Dendritic cell treated with granulocyte-macrophage colony-stimulating factor and Interleukin-4, amounts not matched to agents 40 ng/mL and 50 ng/mL, for 4 days (primary cell): ENCODE measurements at regions not wholly inside any gene's neighbourhood (a gene's known extent, or its start where the extent isn't known, plus 50 kb on each side); places are given as distances from the start of the nearest gene placed in this dataset.

ENCODE experiments used
- H3K27ac Mint-ChIP-seq: one replicate; pipeline ENCODE4 v1.8.0; 2022; ENCODE audit warnings: mild to moderate bottlenecking, mixed read lengths
- H3K27me3 Mint-ChIP-seq: one replicate; pipeline ENCODE4 v1.8.0; 2022; ENCODE audit warnings: mild to moderate bottlenecking, mixed read lengths
- H3K36me3 Mint-ChIP-seq: one replicate; pipeline ENCODE4 v1.8.0; 2022; ENCODE audit warnings: low read depth, mixed read lengths
- H3K4me1 Mint-ChIP-seq: one replicate; pipeline ENCODE4 v1.8.0; 2022; ENCODE audit warnings: low read depth, mixed read lengths
- H3K4me3 Mint-ChIP-seq: one replicate; pipeline ENCODE4 v1.8.0; 2022; ENCODE audit warnings: mild to moderate bottlenecking, moderate library complexity, mixed read lengths
- H3K9me3 Mint-ChIP-seq: one replicate; pipeline ENCODE4 v1.8.0; 2022; ENCODE audit warnings: mixed read lengths
- intact Hi-C: fragments of 100-400 bp; cut with micrococcal nuclease; formaldehyde crosslinking; loops from one replicate; pipeline ENCODE4 v1.15.0; 2022

DNA sequence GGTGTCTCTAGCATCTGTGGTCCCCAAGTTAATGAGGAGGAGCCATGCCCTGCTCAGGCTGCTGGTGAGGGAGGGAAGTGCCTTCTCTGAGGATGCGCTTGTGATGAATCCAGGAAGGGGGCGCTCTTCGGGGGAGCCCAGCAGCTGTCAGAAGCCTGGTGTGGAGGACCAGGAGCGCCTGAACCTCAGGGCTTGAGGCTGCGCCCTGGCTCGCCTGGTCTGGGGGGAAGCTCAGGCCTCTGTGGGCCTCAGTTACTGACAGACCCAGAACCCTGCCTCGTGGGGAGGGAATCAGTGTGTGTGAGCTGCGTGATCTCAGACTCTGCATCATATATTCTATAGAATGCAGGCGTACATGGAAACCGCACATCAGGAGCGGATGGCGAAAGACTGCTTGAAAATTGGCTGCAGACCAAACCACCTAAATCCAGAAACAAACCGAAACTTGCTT lies 126.1 kb downstream of the SEC14L1 start:
- Mint-ChIP-seq H3K36me3 (peaks cover 32% of the 10 kb centered on the region), H3K27ac (peak overlapping the region; percentile 16), H3K27me3 (peaks cover 11% of the 10 kb centered on the region), H3K4me3 (no peak overlapping the region), H3K9me3 (no peaks in the 10 kb centered on the region), H3K4me1 (peaks cover 49% of the 10 kb centered on the region)
- intact Hi-C loops, result no loop called here

DNA sequence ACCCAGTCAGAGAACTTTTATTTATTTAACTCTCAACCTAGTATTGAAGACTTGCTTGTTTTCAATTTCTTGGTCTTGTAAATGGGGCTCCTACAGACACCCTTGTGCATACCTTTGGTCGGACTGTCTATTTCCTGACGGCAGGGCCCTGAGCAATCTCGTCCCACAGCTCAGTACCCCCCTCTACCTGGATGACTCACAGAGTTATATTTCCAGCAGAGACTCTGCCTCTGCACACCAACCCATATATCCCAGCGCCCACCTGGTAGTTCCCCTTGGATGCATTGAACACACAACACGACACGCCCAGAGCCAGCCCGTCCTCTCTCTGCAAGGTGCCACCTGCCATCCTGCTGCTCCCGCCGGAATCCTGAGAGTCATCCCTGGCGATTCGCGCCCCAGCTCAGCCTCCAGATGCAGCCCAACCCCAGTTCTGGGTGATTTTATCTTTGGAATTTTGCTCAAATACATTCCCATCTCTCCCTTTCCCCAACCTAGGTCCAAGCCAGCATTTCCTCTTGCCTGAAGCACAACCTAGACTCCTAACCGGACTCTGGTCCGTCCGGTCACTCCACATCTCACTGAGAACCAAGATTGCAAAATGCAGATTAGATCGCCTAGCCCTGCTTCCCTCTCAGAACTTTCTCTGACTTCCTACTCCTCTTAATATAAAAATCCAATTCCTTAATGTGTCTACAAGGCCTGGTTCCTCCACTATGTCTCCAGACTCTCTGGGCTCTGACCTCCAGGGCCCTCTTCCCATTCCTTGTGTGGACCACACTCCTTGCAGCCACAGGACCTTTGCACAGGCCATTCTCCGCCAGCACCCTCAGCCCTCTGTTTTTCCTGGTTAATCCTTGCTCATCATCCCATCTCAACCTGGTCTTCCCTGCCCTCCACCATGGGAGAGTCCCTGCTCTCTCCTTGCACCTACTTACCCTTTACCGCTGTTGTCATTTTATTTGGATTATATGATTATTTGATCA lies 129.2 kb downstream of the SEC14L1 start:
- Mint-ChIP-seq H3K4me3 (peak overlapping the region; percentile 8), H3K36me3 (peaks cover 50% of the 10 kb centered on the region), H3K27me3 (peaks cover 10% of the 10 kb centered on the region), H3K4me1 (peaks cover 71% of the 10 kb centered on the region), H3K27ac (no peak overlapping the region), H3K9me3 (no peaks in the 10 kb centered on the region)
- intact Hi-C loops, result no loop called here

GRCh38 chr17:77271411-77271810 lies 130.6 kb downstream of the SEC14L1 start:
- Mint-ChIP-seq H3K36me3 (peaks cover 43% of the 10 kb centered on the region), H3K4me3 (peak overlapping the region; percentile 89), H3K4me1 (peaks cover 73% of the 10 kb centered on the region), H3K27ac (no peak overlapping the region), H3K27me3 (no peaks in the 10 kb centered on the region), H3K9me3 (no peaks in the 10 kb centered on the region)
- intact Hi-C loops, result no loop called here

GRCh38 chr17:77273397-77274085 lies 132.8 kb downstream of the SEC14L1 start:
- Mint-ChIP-seq H3K4me3 (peak overlapping the region; percentile 89), H3K4me1 (peaks cover 80% of the 10 kb centered on the region), H3K36me3 (peaks cover 43% of the 10 kb centered on the region), H3K27me3 (no peaks in the 10 kb centered on the region), H3K27ac (peak overlapping the region; percentile 87), H3K9me3 (no peaks in the 10 kb centered on the region)
- intact Hi-C loops, result no loop called here

- peaks cover 42% of the 10 kb centered on the region for H3K36me3 Mint-ChIP-seq
- H3K27me3 Mint-ChIP-seq, result no peaks in the 10 kb centered on the region
- intact Hi-C loops, result no loop called here
- peaks cover 83% of the 10 kb centered on the region for H3K4me1 Mint-ChIP-seq
- peak overlapping the region; percentile 87 for H3K27ac Mint-ChIP-seq
- H3K4me3 Mint-ChIP-seq, result peak overlapping the region; percentile 89
- H3K9me3 Mint-ChIP-seq, result no peaks in the 10 kb centered on the region
These were observed 133.5 kb downstream of the SEC14L1 start for GRCh38 chr17:77274096-77274845.

- peaks cover 8% of the 10 kb centered on the region for H3K36me3 Mint-ChIP-seq
- intact Hi-C loops, result loop anchor here (5.0 kb wide), 1 partner anchor 38 kb away; a partner anchor contains a TSS
- H3K4me1 Mint-ChIP-seq, result peaks cover 80% of the 10 kb centered on the region
- no peaks in the 10 kb centered on the region for H3K27me3 Mint-ChIP-seq
- H3K9me3 Mint-ChIP-seq, result no peaks in the 10 kb centered on the region
- H3K27ac Mint-ChIP-seq, result peak overlapping the region; percentile 80
- peak overlapping the region; percentile 79 for H3K4me3 Mint-ChIP-seq
These were observed 138.9 kb downstream of the SEC14L1 start for GRCh38 chr17:77279448-77280303.

DNA sequence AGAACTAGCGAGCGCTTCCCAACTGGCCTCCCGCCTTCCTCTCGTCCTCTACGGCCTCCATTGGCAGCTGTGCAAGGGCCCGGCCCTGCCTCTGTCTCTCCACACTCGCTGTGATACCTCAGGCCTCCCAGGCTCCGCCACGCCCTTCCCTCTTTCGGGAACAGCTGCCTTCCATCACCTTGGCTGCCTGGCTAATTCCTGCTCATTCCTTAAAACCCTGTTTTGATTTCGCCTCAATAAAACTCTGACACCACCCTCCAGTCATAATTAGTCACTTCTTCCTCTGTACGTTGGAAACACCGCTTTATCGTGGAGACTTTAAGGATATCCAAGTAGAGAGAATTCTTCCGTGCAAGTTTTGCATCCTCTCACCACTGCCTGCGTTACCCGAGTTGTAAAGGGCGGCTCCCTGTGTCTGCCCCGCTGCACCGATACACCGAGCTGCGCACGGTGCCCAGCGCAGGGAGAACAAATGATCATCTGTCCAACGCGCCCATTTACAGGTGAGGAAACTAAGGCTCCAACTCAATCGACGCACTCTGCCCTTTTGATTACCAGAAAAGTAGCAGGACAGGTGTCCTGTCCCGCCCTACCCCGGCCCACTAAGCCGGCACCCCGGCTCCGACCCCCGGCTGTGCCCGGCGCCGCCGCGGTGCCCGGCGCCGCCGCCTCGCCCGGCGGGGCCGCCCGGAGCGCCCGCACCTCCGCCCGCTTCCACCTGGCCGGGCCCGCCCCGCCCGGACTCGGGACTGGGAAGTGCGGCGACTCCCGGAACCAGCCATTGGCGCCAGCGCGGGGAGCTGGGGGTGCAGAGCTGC lies 139.7 kb downstream of the SEC14L1 start:
- peak overlapping the region; percentile 79 for H3K4me3 Mint-ChIP-seq
- intact Hi-C loops, result loop anchor here (5.0 kb wide), 1 partner anchor 37 kb away; a partner anchor contains a TSS

DNA sequence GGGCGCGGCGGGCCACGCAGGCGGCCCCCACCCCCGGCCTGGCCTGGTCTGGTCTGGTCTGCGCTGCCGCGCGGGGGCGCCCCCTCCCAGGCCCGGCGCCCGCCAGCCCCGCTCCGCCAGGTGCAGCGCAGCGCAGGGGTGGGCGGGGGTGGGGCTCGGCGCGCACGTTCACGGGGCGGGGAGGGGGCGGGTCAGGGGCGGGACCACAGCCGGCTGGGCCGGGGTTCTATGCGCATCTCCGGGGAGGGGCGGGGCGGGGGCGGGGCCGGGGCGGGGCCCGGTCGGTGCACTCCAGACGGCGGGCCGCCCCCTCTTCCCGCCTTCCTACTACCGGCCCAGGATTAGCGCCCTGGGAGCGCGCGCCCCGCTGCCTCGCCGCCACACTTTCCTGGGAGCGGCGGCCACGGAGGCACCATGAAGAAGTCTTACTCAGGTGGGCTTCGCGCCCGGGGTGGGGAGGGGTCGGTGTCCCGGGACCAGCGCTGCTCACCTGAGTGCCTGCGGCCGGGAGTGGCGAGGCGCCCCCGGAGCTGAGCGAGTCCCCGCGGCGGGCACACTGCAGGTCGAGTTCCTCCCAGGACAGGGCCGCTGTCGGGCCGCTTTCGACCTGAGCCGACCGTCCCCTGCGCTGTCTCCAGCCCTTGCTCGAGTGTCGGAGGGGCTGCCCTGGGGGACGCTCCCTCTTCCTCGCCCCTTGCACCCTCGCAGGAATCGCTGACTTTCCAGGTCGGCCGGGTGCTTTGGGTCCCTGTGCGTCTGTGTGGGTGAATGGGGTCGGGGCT lies 140.5 kb downstream of the SEC14L1 start:
- peaks cover 81% of the 10 kb centered on the region for H3K4me1 Mint-ChIP-seq
- H3K36me3 Mint-ChIP-seq, result peaks cover 8% of the 10 kb centered on the region
- peak overlapping the region; percentile 76 for H3K27ac Mint-ChIP-seq
- H3K27me3 Mint-ChIP-seq, result no peaks in the 10 kb centered on the region
- H3K9me3 Mint-ChIP-seq, result no peaks in the 10 kb centered on the region
- intact Hi-C loops, result loop anchor here (5.0 kb wide), 1 partner anchor 36 kb away; a partner anchor contains a TSS
- peak overlapping the region; percentile 79 for H3K4me3 Mint-ChIP-seq

More for the DNA sequence above, 139.7 kb downstream of the SEC14L1 start:
- Mint-ChIP-seq H3K36me3 (peaks cover 8% of the 10 kb centered on the region), H3K27ac (peak overlapping the region; percentile 80), H3K9me3 (no peaks in the 10 kb centered on the region), H3K4me1 (peaks cover 81% of the 10 kb centered on the region), H3K27me3 (no peaks in the 10 kb centered on the region)

- H3K4me1 Mint-ChIP-seq, result peaks cover 81% of the 10 kb centered on the region
These were observed 141.2 kb downstream of the SEC14L1 start for GRCh38 chr17:77281904-77282367.

GRCh38 chr17:77282524-77283515 lies 142.1 kb downstream of the SEC14L1 start:
- peaks cover 84% of the 10 kb centered on the region for H3K4me1 Mint-ChIP-seq
- no peaks in the 10 kb centered on the region for H3K27me3 Mint-ChIP-seq
- intact Hi-C loops, result loop anchor here (5.0 kb wide), 1 partner anchor 34 kb away; a partner anchor contains a TSS
- H3K36me3 Mint-ChIP-seq, result peaks cover 9% of the 10 kb centered on the region
- peak overlapping the region; percentile 76 for H3K4me3 Mint-ChIP-seq
- H3K27ac Mint-ChIP-seq, result peak overlapping the region; percentile 76
- no peaks in the 10 kb centered on the region for H3K9me3 Mint-ChIP-seq

More at GRCh38 chr17:77281904-77282367, 141.2 kb downstream of the SEC14L1 start:
- H3K27ac Mint-ChIP-seq, result peak overlapping the region; percentile 76
- intact Hi-C loops, result loop anchor here (5.0 kb wide), 1 partner anchor 35 kb away; a partner anchor contains a TSS
- H3K4me3 Mint-ChIP-seq, result peak overlapping the region; percentile 76
- H3K36me3 Mint-ChIP-seq, result peaks cover 8% of the 10 kb centered on the region
- H3K9me3 Mint-ChIP-seq, result no peaks in the 10 kb centered on the region
- H3K27me3 Mint-ChIP-seq, result no peaks in the 10 kb centered on the region
